ENCODE measurements at regions not wholly inside any gene's neighbourhood (a gene's known extent, or its start where the extent isn't known, plus 50 kb on each side); places are given as distances from the start of the nearest gene placed in this dataset.

DNA sequence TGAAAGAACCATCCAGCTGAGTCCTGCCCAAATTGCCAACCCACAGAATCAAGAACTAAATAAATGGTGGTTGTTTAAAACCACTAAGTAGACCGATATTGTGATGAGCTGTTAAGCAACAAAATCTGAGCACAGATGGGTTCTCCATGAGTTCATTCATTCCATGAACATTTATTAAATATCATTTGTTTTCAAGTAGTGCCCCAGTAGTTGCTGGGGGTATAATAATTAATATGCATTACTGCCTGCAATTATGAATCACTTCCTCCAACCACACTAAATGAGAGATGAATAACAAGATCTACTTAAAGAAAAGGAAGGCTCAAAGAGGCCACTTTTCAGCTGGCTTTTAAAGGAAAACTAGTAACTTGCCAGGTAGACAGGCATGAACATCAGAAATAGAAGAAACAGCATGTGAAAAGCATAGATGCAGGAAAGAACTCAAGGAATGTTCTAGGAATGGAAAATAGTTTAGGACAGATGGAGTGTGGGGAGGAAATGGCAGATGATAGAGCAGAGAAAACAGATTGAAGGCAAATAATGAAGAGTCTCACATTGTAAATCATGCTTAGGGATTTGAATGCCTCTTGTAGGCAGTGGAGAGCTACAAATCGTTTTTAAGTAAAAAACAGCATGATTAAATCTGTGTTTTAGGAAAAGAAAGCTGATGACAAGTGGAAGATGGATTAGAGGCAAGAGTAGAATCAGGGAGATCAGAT, 641.7 kb upstream of the DIPK2B start:
- Mint-ChIP-seq H3K4me1 (ENCODE audit: low read depth) (peaks cover 30% of the 10 kb centered on the region), H3K4me3 (peak overlapping the region; percentile 51), H3K27me3 (ENCODE audit: low read depth) (no peaks in the 10 kb centered on the region), H3K27ac (peak overlapping the region; percentile 76), H3K9me3 (no peaks in the 10 kb centered on the region), H3K36me3 (ENCODE audit: low read depth) (peaks cover 27% of the 10 kb centered on the region)

DNA sequence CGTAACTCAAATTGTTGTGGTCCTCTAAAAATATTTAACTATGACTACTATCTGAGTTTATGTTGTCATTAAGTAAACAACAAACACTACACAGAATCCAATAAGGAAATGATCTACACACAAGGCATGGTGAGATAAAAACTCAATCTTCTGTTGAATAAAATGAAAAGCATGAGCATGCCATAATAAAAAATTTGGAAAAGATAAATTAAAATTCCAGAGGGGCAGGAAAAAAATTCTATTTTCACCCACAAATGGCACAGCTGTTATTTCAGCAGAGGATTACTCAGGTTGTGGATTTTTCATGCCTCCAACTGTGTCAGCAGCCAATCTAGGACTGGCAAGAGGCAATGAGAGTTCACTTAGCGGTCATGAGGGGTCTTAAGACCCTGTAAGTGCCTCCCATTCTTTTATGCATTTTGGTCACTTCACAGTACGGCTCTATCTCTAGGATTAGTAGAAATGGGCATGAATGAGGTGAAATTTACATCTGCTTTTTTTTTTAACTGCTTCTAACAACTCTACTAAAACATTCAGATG, 639.8 kb upstream of the DIPK2B start:
- Mint-ChIP-seq H3K27me3 (ENCODE audit: low read depth) (no peaks in the 10 kb centered on the region), H3K27ac (no peak overlapping the region)

DNA sequence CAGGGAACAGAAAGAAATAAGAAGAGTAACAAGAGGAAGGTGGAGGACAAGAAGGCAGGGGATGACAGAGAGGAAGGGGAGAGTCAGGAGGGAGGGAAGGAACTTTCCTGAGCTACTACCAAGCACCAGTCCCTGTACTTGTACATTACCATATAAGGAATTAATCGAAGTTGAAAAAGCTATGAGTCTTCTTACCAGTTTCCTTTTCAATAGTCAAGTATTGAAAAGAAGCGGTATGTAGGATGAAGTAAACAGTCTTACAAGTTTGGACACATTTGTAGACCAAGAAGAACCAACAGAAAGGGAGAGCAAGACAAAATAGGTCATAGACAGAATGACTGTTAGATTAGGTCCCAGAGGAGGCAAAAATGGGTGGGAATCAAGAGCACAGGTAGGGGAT, 629.7 kb upstream of the DIPK2B start:
- Mint-ChIP-seq H3K4me3 (peak overlapping the region; percentile 36), H3K4me1 (ENCODE audit: low read depth) (peaks cover 25% of the 10 kb centered on the region), H3K36me3 (ENCODE audit: low read depth) (peaks cover 19% of the 10 kb centered on the region), H3K27ac (peak overlapping the region; percentile 11), H3K27me3 (ENCODE audit: low read depth) (no peaks in the 10 kb centered on the region), H3K9me3 (no peaks in the 10 kb centered on the region)

More for the DNA sequence above, 639.8 kb upstream of the DIPK2B start:
- Mint-ChIP-seq H3K36me3 (ENCODE audit: low read depth) (peaks cover 23% of the 10 kb centered on the region), H3K4me1 (ENCODE audit: low read depth) (peaks cover 26% of the 10 kb centered on the region), H3K9me3 (no peaks in the 10 kb centered on the region), H3K4me3 (no peak overlapping the region)

DNA sequence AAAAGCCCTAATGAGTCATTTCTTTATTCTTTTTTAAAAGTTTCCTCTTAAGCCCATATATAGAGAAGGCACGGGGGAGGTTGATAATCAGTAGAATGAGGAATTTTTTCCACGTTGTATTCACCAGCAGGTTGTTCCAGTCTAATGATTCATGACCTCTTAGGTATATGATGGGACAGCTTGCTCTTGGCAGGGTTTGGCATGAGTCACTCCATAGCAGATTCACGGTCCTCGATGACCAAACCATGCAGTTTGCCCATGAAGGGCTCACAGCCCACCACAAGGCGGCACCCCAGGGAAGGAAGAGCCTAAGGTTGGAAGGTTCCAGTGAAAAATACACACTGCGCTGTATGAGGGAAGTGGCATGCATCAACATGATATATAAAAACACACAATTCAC, 623.8 kb upstream of the DIPK2B start:
- peaks cover 7% of the 10 kb centered on the region for H3K36me3 Mint-ChIP-seq (ENCODE audit: low read depth)
- peaks cover 6% of the 10 kb centered on the region for H3K4me1 Mint-ChIP-seq (ENCODE audit: low read depth)
- H3K4me3 Mint-ChIP-seq, result no peak overlapping the region
- H3K27me3 Mint-ChIP-seq (ENCODE audit: low read depth), result no peaks in the 10 kb centered on the region
- H3K9me3 Mint-ChIP-seq, result no peaks in the 10 kb centered on the region
- no peak overlapping the region for H3K27ac Mint-ChIP-seq

DNA sequence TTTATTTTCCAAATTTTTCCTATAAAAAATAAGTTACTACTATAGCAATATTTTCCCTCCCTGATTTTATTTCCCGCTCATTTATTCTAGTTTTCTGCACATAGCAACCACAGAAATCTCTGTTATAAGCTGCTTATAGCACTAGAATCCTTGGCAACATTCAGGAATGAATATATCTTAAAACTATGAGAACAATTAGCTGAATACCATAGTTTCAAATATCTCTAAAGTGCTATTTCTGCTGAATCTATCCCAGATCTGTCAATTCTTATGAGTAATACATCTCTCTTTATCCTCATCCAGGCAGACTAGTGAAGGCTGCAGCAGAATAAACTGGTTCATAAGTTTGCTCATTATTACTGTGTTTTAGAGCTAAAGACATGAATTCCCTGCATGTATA, 622.9 kb upstream of the DIPK2B start:
- H3K27ac Mint-ChIP-seq, result no peak overlapping the region
- H3K9me3 Mint-ChIP-seq, result no peaks in the 10 kb centered on the region
- H3K4me1 Mint-ChIP-seq (ENCODE audit: low read depth), result peaks cover 9% of the 10 kb centered on the region
- H3K27me3 Mint-ChIP-seq (ENCODE audit: low read depth), result no peaks in the 10 kb centered on the region
- H3K36me3 Mint-ChIP-seq (ENCODE audit: low read depth), result peaks cover 10% of the 10 kb centered on the region
- H3K4me3 Mint-ChIP-seq, result no peak overlapping the region

DNA sequence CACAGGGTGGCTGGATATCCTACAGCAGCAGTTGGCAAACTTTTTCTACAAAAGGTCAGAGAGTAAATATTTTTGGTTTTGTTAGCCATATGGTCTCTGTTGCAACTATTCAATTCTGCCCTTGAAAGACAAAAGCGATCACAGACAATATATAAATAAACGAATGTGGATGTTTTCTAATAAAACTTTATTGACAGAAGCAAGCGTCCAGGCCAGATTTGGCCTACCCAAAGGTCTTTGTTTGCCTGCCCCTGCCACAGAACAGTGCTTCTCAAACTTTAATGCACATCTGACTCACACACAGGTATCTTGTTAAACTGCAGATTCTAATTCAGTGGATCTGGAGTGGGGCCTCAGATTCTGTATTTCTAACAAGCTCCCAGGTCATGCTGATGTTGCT, 621.4 kb upstream of the DIPK2B start:
- H3K4me3 Mint-ChIP-seq, result no peak overlapping the region
- H3K27me3 Mint-ChIP-seq (ENCODE audit: low read depth), result no peaks in the 10 kb centered on the region
- H3K9me3 Mint-ChIP-seq, result no peaks in the 10 kb centered on the region
- H3K27ac Mint-ChIP-seq, result no peak overlapping the region
- peaks cover 11% of the 10 kb centered on the region for H3K36me3 Mint-ChIP-seq (ENCODE audit: low read depth)
- peaks cover 9% of the 10 kb centered on the region for H3K4me1 Mint-ChIP-seq (ENCODE audit: low read depth)

DNA sequence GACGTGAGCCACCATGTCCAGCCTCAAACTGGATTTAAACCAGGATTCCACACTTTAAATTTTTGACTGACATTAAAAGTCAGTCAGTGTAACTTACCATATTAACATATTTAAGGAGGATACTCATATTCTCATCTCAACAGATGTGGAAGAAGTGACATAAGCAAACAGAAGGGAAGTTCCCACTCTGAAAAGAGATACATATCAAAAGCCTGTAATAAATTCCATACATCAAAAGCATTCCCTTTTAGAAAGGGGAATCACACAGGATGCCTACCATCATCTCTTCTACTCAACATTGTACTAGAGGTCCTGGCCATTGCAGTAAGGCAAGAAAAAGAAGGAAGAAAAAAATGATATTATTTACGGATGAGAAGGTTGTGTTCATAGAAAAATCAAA, 618.2 kb upstream of the DIPK2B start:
- no peaks in the 10 kb centered on the region for H3K9me3 Mint-ChIP-seq
- peaks cover 13% of the 10 kb centered on the region for H3K4me1 Mint-ChIP-seq (ENCODE audit: low read depth)
- H3K4me3 Mint-ChIP-seq, result no peak overlapping the region
- H3K27ac Mint-ChIP-seq, result no peak overlapping the region
- peaks cover 13% of the 10 kb centered on the region for H3K36me3 Mint-ChIP-seq (ENCODE audit: low read depth)
- H3K27me3 Mint-ChIP-seq (ENCODE audit: low read depth), result no peaks in the 10 kb centered on the region

DNA sequence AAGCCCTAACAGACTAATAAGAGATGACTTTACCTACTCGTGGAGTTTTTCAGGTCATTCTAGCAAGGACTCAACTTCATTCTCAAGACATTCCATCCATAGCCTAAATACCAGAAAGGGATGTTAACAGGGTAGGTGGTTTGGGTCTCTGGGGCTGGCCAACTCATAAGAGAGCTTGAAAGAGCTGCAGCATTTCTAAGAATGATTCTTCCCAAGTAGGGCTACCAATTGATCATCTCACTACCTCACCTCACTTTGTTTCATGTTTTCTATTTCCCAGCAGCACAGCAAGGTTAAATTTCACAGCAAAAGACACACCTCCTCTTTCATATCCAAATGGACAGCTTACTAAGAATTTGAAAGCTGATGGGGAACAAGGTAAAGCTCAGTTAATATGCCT, 614.8 kb upstream of the DIPK2B start:
- Mint-ChIP-seq H3K4me1 (ENCODE audit: low read depth) (peaks cover 38% of the 10 kb centered on the region), H3K9me3 (no peaks in the 10 kb centered on the region), H3K27ac (no peak overlapping the region), H3K4me3 (no peak overlapping the region), H3K36me3 (ENCODE audit: low read depth) (peaks cover 22% of the 10 kb centered on the region), H3K27me3 (ENCODE audit: low read depth) (no peaks in the 10 kb centered on the region)

DNA sequence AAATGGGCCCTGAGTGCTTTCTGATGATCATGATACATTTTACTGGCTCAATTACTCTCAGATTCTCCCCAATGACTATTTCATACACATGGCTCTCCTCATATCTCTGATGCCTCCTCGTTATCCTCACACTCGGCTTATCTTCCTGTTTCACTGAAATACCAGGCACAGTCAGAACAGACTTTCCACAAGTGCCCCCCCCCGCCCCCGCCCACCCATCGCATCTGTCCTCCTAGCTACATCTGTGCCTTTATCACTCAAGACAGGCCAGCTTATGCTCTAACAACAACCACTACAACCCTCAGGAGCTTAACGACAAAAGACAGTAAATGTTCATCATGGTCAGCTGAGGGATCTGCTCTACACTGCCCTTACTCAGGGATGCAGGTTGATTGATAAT, 610.6 kb upstream of the DIPK2B start:
- Mint-ChIP-seq H3K27ac (peak overlapping the region; percentile 74), H3K36me3 (ENCODE audit: low read depth) (peaks cover 17% of the 10 kb centered on the region), H3K4me1 (ENCODE audit: low read depth) (peaks cover 66% of the 10 kb centered on the region), H3K27me3 (ENCODE audit: low read depth) (no peaks in the 10 kb centered on the region), H3K4me3 (peak overlapping the region; percentile 22), H3K9me3 (no peaks in the 10 kb centered on the region)

DNA sequence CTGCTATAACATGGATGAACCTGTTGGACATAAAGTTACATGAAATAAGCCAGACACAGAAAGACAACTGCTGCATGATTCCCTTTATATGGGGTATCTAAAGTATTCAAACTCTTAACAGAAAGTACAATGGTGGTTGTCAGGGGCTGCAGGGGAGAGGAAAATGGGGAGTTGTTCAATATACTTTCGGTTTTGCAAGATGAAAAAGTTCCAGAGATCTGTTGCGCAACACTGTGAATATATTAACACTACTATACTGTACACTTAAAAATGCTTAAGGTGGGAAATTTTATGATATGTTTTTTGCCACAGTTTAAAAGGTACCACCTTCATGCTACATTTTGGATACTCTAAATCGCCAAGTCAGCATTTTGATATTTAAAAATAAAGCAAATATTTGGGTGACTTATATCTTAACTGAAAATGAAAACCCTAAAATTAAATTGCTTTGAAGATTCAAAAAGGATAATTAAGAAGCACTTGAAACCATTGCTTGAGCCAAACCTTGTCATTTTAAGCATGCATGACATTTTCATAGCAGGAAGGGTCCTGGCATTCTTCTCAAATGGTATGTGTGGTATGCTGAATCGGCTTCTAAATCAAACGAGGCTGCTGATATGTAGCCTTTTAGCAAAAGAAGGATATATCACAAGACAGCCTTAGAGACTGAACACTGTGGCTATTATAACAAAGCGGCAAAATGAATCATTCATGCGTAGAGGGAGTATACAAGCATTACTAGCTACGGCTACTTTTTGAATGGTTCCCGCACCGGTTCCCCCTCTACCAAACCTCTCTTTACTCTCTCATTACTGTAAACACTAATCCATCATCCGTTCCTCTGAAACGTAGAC, 607.1 kb upstream of the DIPK2B start:
- H3K27me3 Mint-ChIP-seq (ENCODE audit: low read depth), result no peaks in the 10 kb centered on the region
- H3K4me1 Mint-ChIP-seq (ENCODE audit: low read depth), result peaks cover 72% of the 10 kb centered on the region
- H3K9me3 Mint-ChIP-seq, result no peaks in the 10 kb centered on the region
- peaks cover 16% of the 10 kb centered on the region for H3K36me3 Mint-ChIP-seq (ENCODE audit: low read depth)
- peak overlapping the region; percentile 70 for H3K4me3 Mint-ChIP-seq
- peak overlapping the region; percentile 87 for H3K27ac Mint-ChIP-seq

DNA sequence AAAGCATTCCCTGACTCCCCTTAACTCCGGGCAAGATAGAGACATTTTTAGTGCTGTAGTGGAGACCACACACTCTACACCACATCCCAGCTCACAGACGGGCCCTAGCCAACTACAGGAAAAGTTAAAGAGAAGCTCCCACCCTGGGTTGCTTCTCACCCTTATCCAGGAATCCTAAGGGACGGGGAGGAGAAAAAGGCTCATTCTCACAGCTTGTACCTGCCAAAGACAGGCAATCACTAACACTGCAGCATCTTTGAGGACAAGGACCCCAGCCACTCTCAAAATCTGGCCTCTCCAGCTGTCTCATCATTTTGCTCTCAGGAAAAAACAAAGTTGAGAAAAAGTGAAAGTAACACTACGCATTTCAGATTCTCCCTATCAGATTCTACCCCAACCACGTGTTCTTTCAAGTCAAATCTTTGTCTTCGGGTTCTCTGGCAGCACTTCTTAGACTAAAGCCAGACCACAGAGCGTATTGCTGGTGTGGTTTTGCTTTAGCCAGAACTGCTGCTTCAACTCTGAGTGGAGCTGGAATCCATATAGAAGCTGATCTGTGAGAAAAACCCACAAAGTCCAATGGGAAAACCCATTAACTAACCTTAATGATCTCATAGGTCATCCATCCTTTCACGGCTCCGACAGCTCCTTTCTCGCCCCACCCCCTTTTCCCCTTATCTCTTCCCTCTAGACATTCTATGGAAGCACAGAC, 605.9 kb upstream of the DIPK2B start:
- H3K4me1 Mint-ChIP-seq (ENCODE audit: low read depth), result peaks cover 72% of the 10 kb centered on the region
- H3K27me3 Mint-ChIP-seq (ENCODE audit: low read depth), result no peaks in the 10 kb centered on the region
- peak overlapping the region; percentile 82 for H3K27ac Mint-ChIP-seq
- no peaks in the 10 kb centered on the region for H3K9me3 Mint-ChIP-seq
- peak overlapping the region; percentile 70 for H3K4me3 Mint-ChIP-seq
- peaks cover 13% of the 10 kb centered on the region for H3K36me3 Mint-ChIP-seq (ENCODE audit: low read depth)

DNA sequence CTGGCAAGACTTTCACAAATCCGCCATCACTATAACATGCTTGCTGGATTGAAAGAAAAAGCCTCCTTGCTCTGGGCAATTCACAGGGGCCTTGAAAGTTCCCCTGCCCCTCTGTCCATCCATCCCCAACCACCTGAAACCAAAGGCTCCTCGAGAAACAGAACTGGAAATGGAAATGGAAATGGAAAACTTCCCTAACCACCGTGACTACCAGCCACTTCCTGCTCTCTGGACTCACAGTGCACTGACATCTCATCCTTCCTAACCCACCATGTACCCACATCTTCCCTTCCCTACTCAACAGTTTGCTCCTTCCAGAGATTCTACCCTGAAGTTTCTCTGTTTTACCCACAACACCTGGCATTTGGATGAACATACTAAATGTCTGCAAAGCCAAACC, 603.6 kb upstream of the DIPK2B start:
- peaks cover 10% of the 10 kb centered on the region for H3K36me3 Mint-ChIP-seq (ENCODE audit: low read depth)
- peaks cover 56% of the 10 kb centered on the region for H3K4me1 Mint-ChIP-seq (ENCODE audit: low read depth)
- no peaks in the 10 kb centered on the region for H3K27me3 Mint-ChIP-seq (ENCODE audit: low read depth)

DNA sequence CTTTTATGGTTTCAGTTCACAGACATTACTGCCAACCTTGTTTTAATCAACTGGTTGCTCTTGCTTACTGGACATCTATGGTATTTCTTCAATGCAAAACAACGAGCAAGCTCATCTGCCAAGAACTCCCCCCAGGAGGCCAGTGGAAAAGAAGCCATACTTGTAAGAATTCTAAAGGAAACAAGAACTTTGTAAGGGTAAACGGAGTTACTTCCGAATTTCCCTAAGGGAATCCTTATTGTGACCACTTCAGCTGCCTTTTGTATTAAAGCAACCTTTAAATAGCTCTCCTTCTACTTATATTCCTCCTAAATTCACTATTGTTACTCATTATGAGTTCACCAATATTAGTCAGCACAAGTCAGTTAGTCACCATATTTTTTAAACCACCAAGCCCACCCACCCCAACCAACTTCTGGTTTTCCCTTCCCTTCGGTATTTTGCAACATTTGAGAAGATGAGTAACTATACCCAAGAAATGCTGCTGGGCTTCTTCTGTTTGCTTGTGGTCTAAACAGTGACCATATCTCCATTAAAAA, 602.8 kb upstream of the DIPK2B start:
- Mint-ChIP-seq H3K36me3 (ENCODE audit: low read depth) (peaks cover 11% of the 10 kb centered on the region), H3K9me3 (no peaks in the 10 kb centered on the region), H3K4me3 (peak overlapping the region; percentile 17), H3K27ac (peak overlapping the region; percentile 11), H3K4me1 (ENCODE audit: low read depth) (peaks cover 53% of the 10 kb centered on the region), H3K27me3 (ENCODE audit: low read depth) (no peaks in the 10 kb centered on the region)

More for the DNA sequence above, 603.6 kb upstream of the DIPK2B start:
- Mint-ChIP-seq H3K27ac (peak overlapping the region; percentile 46), H3K4me3 (no peak overlapping the region), H3K9me3 (no peaks in the 10 kb centered on the region)

DNA sequence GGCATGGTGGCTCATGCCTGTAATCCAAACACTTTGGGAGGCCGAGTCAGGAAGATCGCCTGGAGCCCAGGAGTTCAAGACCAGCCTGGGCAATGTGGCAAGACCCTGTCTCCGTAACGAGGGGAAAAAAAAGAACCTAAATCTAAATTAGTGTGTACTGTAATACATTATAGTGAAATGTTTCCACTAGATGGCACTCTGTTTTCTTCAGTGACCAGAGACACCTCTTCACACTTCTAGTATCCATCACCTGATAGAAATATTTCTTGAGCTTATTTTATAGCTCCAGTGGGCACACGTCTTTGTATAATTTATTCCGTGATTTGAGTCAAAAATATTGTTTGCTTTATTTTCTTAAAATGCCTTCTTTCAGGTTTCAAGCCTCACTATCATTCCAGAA, 600.9 kb upstream of the DIPK2B start:
- no peaks in the 10 kb centered on the region for H3K27me3 Mint-ChIP-seq (ENCODE audit: low read depth)
- H3K4me1 Mint-ChIP-seq (ENCODE audit: low read depth), result peaks cover 48% of the 10 kb centered on the region
- no peaks in the 10 kb centered on the region for H3K9me3 Mint-ChIP-seq
- H3K36me3 Mint-ChIP-seq (ENCODE audit: low read depth), result peaks cover 12% of the 10 kb centered on the region
- H3K27ac Mint-ChIP-seq, result no peak overlapping the region
- H3K4me3 Mint-ChIP-seq, result no peak overlapping the region
